SK-N-SH (cell line): ENCODE measurements at regions not wholly inside any gene's neighbourhood (a gene's known extent, or its start where the extent isn't known, plus 50 kb on each side); places are given as distances from the start of the nearest gene placed in this dataset.

Source experiments
- CTCF ChIA-PET: fragments of 300-600, 350-600 bp; formaldehyde crosslinking; extraction: SDS; loops from one replicate; lab custom pipeline; 2021; lab: Yijun Ruan, JAX
- POLR2A ChIA-PET: fragments of 350-600 bp; sonication (Branson Sonifier 250); formaldehyde crosslinking; extraction: SDS; loops from one replicate; lab custom pipeline; 2020; ENCODE audit warnings: antibody characterized with exemption, inconsistent platforms; lab: Yijun Ruan, JAX
- DNase-seq: peaks from one replicate; pipeline ENCODE4 v3.0.0; 2012
- H2AFZ ChIP-seq: fragments of 200-600 bp; sonication (generic); 2 replicates; pipeline ENCODE4 v1.8.1; 2016; ENCODE audit warnings: antibody characterized with exemption, mild to moderate bottlenecking, low read depth
- H3F3A ChIP-seq: fragments of 200-600 bp; sonication (generic); replicated peaks from 2 replicates; pipeline ENCODE3; 2016; ENCODE audit warnings: antibody characterized with exemption, mild to moderate bottlenecking; ENCODE audit not compliant: insufficient read depth
- H3K27ac ChIP-seq, 2 experiments: fragments of 200-500 bp in 1 of 2; fragments of 200-600 bp in 1 of 2; sonication (Bioruptor generic) in 1 of 2; sonication (generic), shearing (Covaris generic) in 1 of 2; 2 replicates each; pipeline versions ENCODE4 v1.5.1 to v1.6.1; 2014 to 2016; ENCODE audit warnings: low read depth in 2 of 2, inconsistent platforms in 1 of 2, low read length in 1 of 2, mild to moderate bottlenecking in 1 of 2, mixed read lengths in 1 of 2
- H3K27me3 ChIP-seq: fragments of 200-600 bp; sonication (generic), shearing (Covaris generic); 2 replicates; pipeline ENCODE4 v1.6.1; 2016; ENCODE audit warnings: mixed run types; ENCODE audit not compliant: insufficient read depth
- H3K36me3 ChIP-seq, 2 experiments: fragments of 200-500 bp in 1 of 2; fragments of 200-600 bp in 1 of 2; sonication (Bioruptor generic) in 1 of 2; sonication (generic) in 1 of 2; replicated peaks in 1 of 2; 2 replicates each; pipeline versions ENCODE3 to v1.5.1; 2014 to 2016; ENCODE audit warnings: low read length in 1 of 2, mild to moderate bottlenecking in 1 of 2; ENCODE audit not compliant: insufficient read depth in 2 of 2, control insufficient read depth in 1 of 2
- H3K4me1 ChIP-seq, 2 experiments: fragments of 200-500 bp in 1 of 2; fragments of 200-600 bp in 1 of 2; sonication (Bioruptor generic) in 1 of 2; sonication (generic), shearing (Covaris generic) in 1 of 2; 2 replicates each; pipeline versions ENCODE4 v1.5.1 to v1.6.1; 2014 to 2016; ENCODE audit warnings: low read depth in 1 of 2, low read length in 1 of 2, mixed run types in 1 of 2; ENCODE audit not compliant: insufficient read depth in 2 of 2, control insufficient read depth in 1 of 2
- H3K4me2 ChIP-seq: fragments of 200-600 bp; sonication (generic), shearing (Covaris generic); 2 replicates; pipeline ENCODE4 v1.6.1; 2017; ENCODE audit warnings: mixed run types
- H3K4me3 ChIP-seq, 2 experiments: fragments of 200-500 bp in 1 of 2; fragments of 200-600 bp in 1 of 2; sonication (Bioruptor generic) in 1 of 2; sonication (generic), shearing (Covaris generic) in 1 of 2; 2 replicates each; pipeline versions ENCODE4 v1.5.1 to v1.8.1; 2014 to 2016; ENCODE audit warnings: low read depth in 2 of 2, inconsistent platforms in 1 of 2, low read length in 1 of 2, mild to moderate bottlenecking in 1 of 2, mixed read lengths in 1 of 2, moderate library complexity in 1 of 2
- H3K79me2 ChIP-seq: fragments of 200-600 bp; sonication (generic); 2 replicates; pipeline ENCODE4 v1.8.1; 2017; ENCODE audit warnings: mild to moderate bottlenecking; ENCODE audit not compliant: insufficient read depth
- H3K9ac ChIP-seq: fragments of 200-600 bp; sonication (generic); 2 replicates; pipeline ENCODE4 v1.6.1; 2017; ENCODE audit warnings: mixed run types
- H3K9me2 ChIP-seq: fragments of 200-600 bp; sonication (generic); 2 replicates; pipeline ENCODE4 v1.6.1; 2017; ENCODE audit warnings: mixed run types
- H3K9me3 ChIP-seq: fragments of 200-600 bp; sonication (generic); 2 replicates; pipeline ENCODE4 v1.6.1; 2017; ENCODE audit warnings: mixed run types, mild to moderate bottlenecking, moderate library complexity
- H4K20me1 ChIP-seq: fragments of 200-600 bp; sonication (generic); 2 replicates; pipeline ENCODE4 v1.6.1; 2017; ENCODE audit warnings: mild to moderate bottlenecking, mixed run types; ENCODE audit not compliant: insufficient read depth
- CHD2 ChIP-seq: fragments of 150-350 bp; IDR thresholded peaks from 2 replicates; pipeline ENCODE4 v1.6.1; 2018; ENCODE audit warnings: low read length; ENCODE audit not compliant: partially characterized antibody
- ELF1 ChIP-seq: IDR thresholded peaks from 2 replicates; pipeline ENCODE4 v1.4.0; 2012
- EP300 ChIP-seq, 2 experiments: IDR thresholded peaks; 2 replicates each; pipeline versions ENCODE4 v1.4.0 to v1.6.1; 2012; ENCODE audit warnings: borderline replicate concordance in 1 of 2, low read depth in 1 of 2, low read length in 1 of 2
- FOXM1 ChIP-seq: IDR thresholded peaks from 2 replicates; pipeline ENCODE4 v1.4.0; 2012; ENCODE audit warnings: low read depth, mild to moderate bottlenecking
- GABPA ChIP-seq: IDR thresholded peaks from 2 replicates; pipeline ENCODE4 v1.4.0; 2012; ENCODE audit warnings: low read depth, mild to moderate bottlenecking
- GATA2 ChIP-seq: sonication (generic); formaldehyde crosslinking; IDR thresholded peaks from 2 replicates; pipeline ENCODE4 v1.5.0; 2020; ENCODE audit warnings: mild to moderate bottlenecking, missing genetic modification reagents
- IRF3 ChIP-seq: fragments of 150-350 bp; IDR thresholded peaks from 2 replicates; pipeline ENCODE4 v1.6.1; 2016; ENCODE audit warnings: mild to moderate bottlenecking, low read depth, low read length
- MEF2A ChIP-seq: IDR thresholded peaks from 2 replicates; pipeline ENCODE4 v1.4.0; 2012; ENCODE audit warnings: low read depth, borderline replicate concordance
- MXI1 ChIP-seq: IDR thresholded peaks from 2 replicates; pipeline ENCODE4 v1.6.1; 2012; ENCODE audit warnings: mild to moderate bottlenecking, low read depth, low read length, improper control_type of control experiment
- NFIC ChIP-seq: IDR thresholded peaks from 2 replicates; pipeline ENCODE4 v1.4.0; 2012; ENCODE audit warnings: borderline replicate concordance
- NRF1 ChIP-seq: IDR thresholded peaks from 2 replicates; pipeline ENCODE4 v1.6.1; 2012; ENCODE audit warnings: low read depth, mild to moderate bottlenecking, low read length
- RAD21 ChIP-seq: IDR thresholded peaks from 2 replicates; pipeline ENCODE4 v1.6.1; 2012; ENCODE audit warnings: mild to moderate bottlenecking, low read length
- RCOR1 ChIP-seq: fragments of 150-350 bp; IDR thresholded peaks from 2 replicates; pipeline ENCODE4 v1.6.1; 2017; ENCODE audit warnings: antibody characterized with exemption, low read length
- RFX5 ChIP-seq: IDR thresholded peaks from 2 replicates; pipeline ENCODE4 v1.6.1; 2012; ENCODE audit warnings: mild to moderate bottlenecking, improper control_type of control experiment, low read length
- SIN3A ChIP-seq: IDR thresholded peaks from 2 replicates; pipeline ENCODE4 v1.6.1; 2012; ENCODE audit warnings: low read depth, mild to moderate bottlenecking, low read length, moderate library complexity, borderline replicate concordance
- SMC3 ChIP-seq: IDR thresholded peaks from 2 replicates; pipeline ENCODE4 v1.6.1; 2012; ENCODE audit warnings: low read depth, low read length, improper control_type of control experiment
- TAF1 ChIP-seq: IDR thresholded peaks from 2 replicates; pipeline ENCODE4 v1.6.1; 2012; ENCODE audit warnings: low read depth, mild to moderate bottlenecking, low read length, moderate library complexity, borderline replicate concordance
- USF2 ChIP-seq: fragments of 150-350 bp; IDR thresholded peaks from 2 replicates; pipeline ENCODE4 v1.6.1; 2017; ENCODE audit warnings: antibody characterized with exemption, low read length, low read depth, borderline replicate concordance
- YY1 ChIP-seq: IDR thresholded peaks from 2 replicates; pipeline ENCODE4 v1.4.0; 2012; ENCODE audit warnings: low read depth, mild to moderate bottlenecking
- WGBS: methylation state at CpG from one replicate; pipeline ENCODE4 v1.1.6; 2017; ENCODE audit warnings: low lambda C conversion rate; 5-methylcytosine and 5-hydroxymethylcytosine counted together

- H3F3A ChIP-seq, result no peaks in the 10 kb centered on the region
- DNase-seq, result no peak
- H3K9me2 ChIP-seq, result no peaks in the 10 kb centered on the region
- H3K4me2 ChIP-seq, result no peak overlapping the region
- POLR2A ChIA-PET, result no interaction called here
- H3K4me3 ChIP-seq, result no peak overlapping the region
- no peaks in the 10 kb centered on the region for H3K27me3 ChIP-seq
- H3K4me1 ChIP-seq, result no peaks in the 10 kb centered on the region
- CTCF ChIA-PET, result no interaction called here
- no peak overlapping the region for H2AFZ ChIP-seq
- H3K36me3 ChIP-seq, result no peaks in the 10 kb centered on the region
- H3K27ac ChIP-seq, result no peak overlapping the region
- TF ChIP-seq USF2 (no peak), IRF3 (no peak), TAF1 (no peak), CHD2 (no peak), EP300 (IDR thresholded peaks at IDR 0.05; ENCODE audit: borderline replicate concordance in 1 of 2, low read depth in 1 of 2, low read length in 1 of 2) (no peak), ELF1 (no peak), GABPA (no peak), SIN3A (no peak), MXI1 (no peak), SMC3 (no peak), NRF1 (no peak), YY1 (no peak), FOXM1 (no peak), NFIC (no peak), GATA2 (CRISPR knock-in tag) (no peak)
- H3K79me2 ChIP-seq, result no peaks in the 10 kb centered on the region
- H3K9me3 ChIP-seq, result no peaks in the 10 kb centered on the region
- no peaks in the 10 kb centered on the region for H4K20me1 ChIP-seq
- 24% methylated on average over 6 of the region's 6 CpGs for WGBS
- no peak overlapping the region for H3K9ac ChIP-seq
Measured at GRCh38 chr5:7117961-7118360, 278.0 kb upstream of the ADCY2 start.

GRCh38 chr5:7131680-7132079 lies 264.3 kb upstream of the ADCY2 start:
- POLR2A ChIA-PET, result no interaction called here
- DNase-seq, result no peak
- no peaks in the 10 kb centered on the region for H3F3A ChIP-seq
- H4K20me1 ChIP-seq, result no peaks in the 10 kb centered on the region
- H3K27ac ChIP-seq, result no peak overlapping the region
- TF ChIP-seq RAD21 (no peak), RCOR1 (no peak), RFX5 (no peak), GABPA (no peak), MEF2A (no peak), TAF1 (no peak)
- H3K4me3 ChIP-seq, result no peak overlapping the region
- H3K9ac ChIP-seq, result no peak overlapping the region
- H3K79me2 ChIP-seq, result no peaks in the 10 kb centered on the region
- no peaks in the 10 kb centered on the region for H3K36me3 ChIP-seq
- H3K4me2 ChIP-seq, result no peak overlapping the region
- H2AFZ ChIP-seq, result no peak overlapping the region
- under 1% methylated on average over 4 of the region's 4 CpGs for WGBS
- H3K9me3 ChIP-seq, result no peaks in the 10 kb centered on the region
- H3K4me1 ChIP-seq, result no peaks in the 10 kb centered on the region
- H3K9me2 ChIP-seq, result no peaks in the 10 kb centered on the region
- H3K27me3 ChIP-seq, result no peaks in the 10 kb centered on the region
- CTCF ChIA-PET, result no interaction called here
